B cell (primary cell): ENCODE measurements at regions not wholly inside any gene's neighbourhood (a gene's known extent, or its start where the extent isn't known, plus 50 kb on each side); places are given as distances from the start of the nearest gene placed in this dataset.

ENCODE experiments used
- CTCF ChIP-seq: fragments of 200-600 bp; IDR thresholded peaks from one replicate; pipeline ENCODE4 v1.8.0; 2022; ENCODE audit warnings: antibody characterized with exemption, mild to moderate bottlenecking
- EZH2 ChIP-seq: IDR thresholded peaks from 2 replicates; pipeline ENCODE4 v1.6.1; 2012; ENCODE audit warnings: borderline replicate concordance, low read depth, mild to moderate bottlenecking, moderate library complexity, low read length; ENCODE audit not compliant: insufficient read depth, poor library complexity, severe bottlenecking

GRCh38 chr16:29318037-29318436 lies 88.5 kb downstream of the NPIPB11 start:
- TF ChIP-seq CTCF (peak; percentile 57), EZH2 (no peak)
